ENCODE measurements at regions not wholly inside any gene's neighbourhood (a gene's known extent, or its start where the extent isn't known, plus 50 kb on each side); places are given as distances from the start of the nearest gene placed in this dataset.

DNA sequence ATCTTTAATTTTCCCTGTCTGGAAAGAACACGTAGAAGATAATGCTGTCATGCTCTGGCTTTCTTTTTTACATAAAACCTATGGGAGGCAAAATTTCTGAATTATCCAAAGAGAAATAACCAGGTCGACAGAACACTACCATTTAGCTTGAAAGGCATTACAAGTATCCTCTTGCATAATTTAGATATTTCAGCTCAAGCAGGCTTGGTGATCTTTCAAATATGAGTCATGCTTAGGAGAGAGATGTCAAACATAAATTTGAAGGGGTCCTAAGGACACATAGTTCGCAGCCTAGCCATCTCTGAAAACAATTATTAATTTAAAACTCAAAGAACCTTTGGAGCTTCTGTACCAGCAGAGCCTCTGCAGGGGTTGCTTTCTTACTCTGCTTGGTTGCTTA lies 100.9 kb downstream of the FAS start:
- Histone ChIP-seq H3K27me3 (no peaks in the 10 kb centered on the region), H3K9me3 (no peaks in the 10 kb centered on the region), H3K36me3 (no peaks in the 10 kb centered on the region), H3K4me1 (peaks cover 0 to 8% of the 10 kb centered on the region in 2 donors), H3K4me3 (replicated peaks in 1 of 3) (no peak overlapping the region), H3K27ac (no peak overlapping the region)
- TF ChIP-seq, protein P1, sequence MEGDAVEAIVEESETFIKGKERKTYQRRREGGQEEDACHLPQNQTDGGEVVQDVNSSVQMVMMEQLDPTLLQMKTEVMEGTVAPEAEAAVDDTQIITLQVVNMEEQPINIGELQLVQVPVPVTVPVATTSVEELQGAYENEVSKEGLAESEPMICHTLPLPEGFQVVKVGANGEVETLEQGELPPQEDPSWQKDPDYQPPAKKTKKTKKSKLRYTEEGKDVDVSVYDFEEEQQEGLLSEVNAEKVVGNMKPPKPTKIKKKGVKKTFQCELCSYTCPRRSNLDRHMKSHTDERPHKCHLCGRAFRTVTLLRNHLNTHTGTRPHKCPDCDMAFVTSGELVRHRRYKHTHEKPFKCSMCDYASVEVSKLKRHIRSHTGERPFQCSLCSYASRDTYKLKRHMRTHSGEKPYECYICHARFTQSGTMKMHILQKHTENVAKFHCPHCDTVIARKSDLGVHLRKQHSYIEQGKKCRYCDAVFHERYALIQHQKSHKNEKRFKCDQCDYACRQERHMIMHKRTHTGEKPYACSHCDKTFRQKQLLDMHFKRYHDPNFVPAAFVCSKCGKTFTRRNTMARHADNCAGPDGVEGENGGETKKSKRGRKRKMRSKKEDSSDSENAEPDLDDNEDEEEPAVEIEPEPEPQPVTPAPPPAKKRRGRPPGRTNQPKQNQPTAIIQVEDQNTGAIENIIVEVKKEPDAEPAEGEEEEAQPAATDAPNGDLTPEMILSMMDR (IDR thresholded peaks at IDR 0.05), result no peak
- TF ChIP-seq POLR2A (IDR thresholded peaks at IDR 0.05), result no peak
- 70 to 89% methylated on average over 3 of the region's 3 CpGs for WGBS, 2 donors
- intact Hi-C loops (cut with DNase I), result no loop called here
- no peak for DNase-seq

DNA sequence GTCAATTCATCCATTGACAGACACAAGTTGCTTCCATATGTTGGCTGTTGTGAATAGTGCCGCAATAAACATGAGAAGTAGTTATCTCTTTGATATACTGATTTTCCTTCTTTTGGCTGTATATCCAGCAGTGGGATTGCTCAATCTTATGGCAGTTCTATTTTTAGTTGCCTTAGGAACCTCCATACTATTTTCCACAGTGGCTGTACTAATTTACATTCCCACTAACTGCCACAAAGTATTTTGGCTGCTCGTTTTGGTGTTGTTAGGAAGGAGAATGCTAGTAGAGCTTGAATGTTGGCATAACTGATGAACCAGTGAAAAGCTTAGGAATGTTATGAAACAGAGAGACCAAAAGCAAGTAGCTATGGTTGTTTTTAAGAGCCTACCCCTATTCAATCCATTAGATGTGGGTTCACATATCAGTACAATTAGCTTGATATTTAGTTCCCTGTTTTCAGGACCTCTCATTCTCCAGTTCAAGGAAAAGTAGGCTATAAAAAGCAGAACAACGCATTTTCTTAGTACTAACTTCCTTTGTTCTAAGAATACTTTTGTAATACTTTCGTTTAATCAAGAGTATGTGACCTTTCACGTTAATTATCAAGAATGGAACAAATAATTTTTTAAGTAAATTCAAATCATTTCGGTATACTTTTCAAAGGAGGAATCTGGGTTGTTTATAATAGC lies 100.3 kb downstream of the FAS start:
- intact Hi-C loops (cut with DNase I), result no loop called here
- H3K4me1 ChIP-seq, result peaks cover 0 to 8% of the 10 kb centered on the region in 2 donors
- H3K27ac ChIP-seq, result no peak overlapping the region
- no peak for DNase-seq
- H3K9me3 ChIP-seq, result no peaks in the 10 kb centered on the region
- no peak for TF ChIP-seq POLR2A (IDR thresholded peaks at IDR 0.05)
- TF ChIP-seq, protein P1 (IDR thresholded peaks at IDR 0.05), result no peak
- H3K27me3 ChIP-seq, result no peaks in the 10 kb centered on the region
- H3K36me3 ChIP-seq, result no peaks in the 10 kb centered on the region
- H3K4me3 ChIP-seq (replicated peaks in 1 of 3), result no peak overlapping the region
- 77 to 78% methylated on average over 6 of the region's 6 CpGs for WGBS, 2 donors

DNA sequence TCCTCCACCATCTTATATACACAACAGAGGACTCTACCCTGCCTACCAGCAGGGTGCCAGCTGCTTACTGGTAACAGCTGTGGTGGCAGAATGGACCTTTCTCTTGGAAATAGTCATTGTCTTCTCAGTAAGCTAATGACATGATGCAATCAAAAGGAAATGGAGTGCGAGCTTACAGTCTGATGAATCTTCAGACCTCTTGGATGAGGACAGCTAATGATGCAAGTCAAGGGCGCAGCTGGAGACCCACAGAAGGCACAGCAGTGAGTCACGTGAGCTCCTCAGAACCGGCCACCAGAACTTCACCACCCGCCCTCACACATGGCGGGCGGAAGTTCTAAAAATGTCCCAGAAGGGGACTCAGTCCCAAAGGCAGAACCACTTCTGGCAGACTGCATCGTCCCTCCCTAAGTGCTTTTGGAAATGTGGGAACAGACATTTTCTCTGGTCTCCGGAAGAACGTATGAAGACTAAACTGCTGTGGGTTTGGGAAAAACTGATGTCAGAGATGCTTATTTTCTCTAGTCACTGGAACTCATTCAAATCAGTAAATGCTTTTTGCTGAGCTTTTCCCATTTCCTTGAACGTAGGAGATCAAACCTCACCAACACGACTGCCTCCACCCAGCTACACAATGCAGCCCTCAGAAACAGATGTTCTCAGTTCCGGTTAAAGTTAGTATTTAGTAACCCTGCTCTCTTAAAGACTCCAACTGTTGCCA lies 96.4 kb downstream of the FAS start:
- H3K27me3 ChIP-seq, result no peaks in the 10 kb centered on the region
- no peaks in the 10 kb centered on the region for H3K36me3 ChIP-seq
- 74 to 76% methylated on average over 13 of the region's 13 CpGs for WGBS, 2 donors
- intact Hi-C loops (cut with DNase I), result no loop called here
- DNase-seq, result peak; percentile 6 to 23
- H3K27ac ChIP-seq, result peak overlapping the region in 1 of 3 donors; percentile 10
- TF ChIP-seq, protein P1 (IDR thresholded peaks at IDR 0.05), result no peak
- no peak for TF ChIP-seq POLR2A (IDR thresholded peaks at IDR 0.05)
- H3K4me1 ChIP-seq, result peaks cover 0 to 3% of the 10 kb centered on the region in 2 donors
- H3K4me3 ChIP-seq (replicated peaks in 1 of 3), result no peak overlapping the region
- H3K9me3 ChIP-seq, result no peaks in the 10 kb centered on the region

DNA sequence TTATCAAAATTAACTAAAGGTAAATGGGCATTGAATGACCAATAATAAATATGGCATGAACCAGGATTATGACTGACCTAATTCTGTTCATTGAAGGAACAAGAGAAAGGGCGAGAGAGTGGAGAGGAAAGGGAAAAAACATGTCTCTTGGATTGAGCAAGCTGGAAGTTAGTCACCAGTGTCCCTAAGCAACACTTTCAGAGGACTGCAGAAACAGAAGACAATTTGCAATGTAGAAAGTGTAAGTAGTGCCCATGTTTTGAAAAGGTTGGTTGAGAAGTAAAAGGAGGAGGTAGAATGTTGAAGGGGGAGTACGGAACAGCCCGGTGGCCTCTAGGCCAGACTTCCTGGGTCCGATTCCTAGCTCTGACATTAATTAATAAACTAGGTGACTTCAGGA lies 94.6 kb downstream of the FAS start:
- no peaks in the 10 kb centered on the region for H3K4me1 ChIP-seq
- WGBS, 2 donors, result 88% methylated on average over 4 of the region's 4 CpGs

More for the DNA sequence above, 94.6 kb downstream of the FAS start:
- no peak for TF ChIP-seq POLR2A (IDR thresholded peaks at IDR 0.05)
- TF ChIP-seq, protein P1 (IDR thresholded peaks at IDR 0.05), result no peak
- Histone ChIP-seq H3K9me3 (no peaks in the 10 kb centered on the region), H3K4me3 (replicated peaks in 1 of 3) (no peak overlapping the region), H3K36me3 (no peaks in the 10 kb centered on the region), H3K27me3 (no peaks in the 10 kb centered on the region), H3K27ac (no peak overlapping the region)
- DNase-seq, result no peak
- intact Hi-C loops (cut with DNase I), result no loop called here
